ENCODE measurements at regions not wholly inside any gene's neighbourhood (a gene's known extent, or its start where the extent isn't known, plus 50 kb on each side); places are given as distances from the start of the nearest gene placed in this dataset.

GRCh38 chr2:71991397-71991796, 156.3 kb downstream of the CYP26B1 start:
- Histone ChIP-seq H3K36me3 (ENCODE audit: insufficient read depth) (no peaks in the 10 kb centered on the region), H3K4me3 (IDR thresholded peaks at IDR 0.05; ENCODE audit: insufficient read depth, low read depth, low read length) (no peak overlapping the region), H3K27ac (no peak overlapping the region), H2AFZ (ENCODE audit: low read depth) (no peak overlapping the region), H3K9ac (no peak overlapping the region), H3K79me2 (ENCODE audit: insufficient read depth, low read depth) (no peaks in the 10 kb centered on the region), H3K27me3 (ENCODE audit: insufficient read depth, low read depth) (no peaks in the 10 kb centered on the region), H3K4me1 (ENCODE audit: low read depth, poor library complexity, severe bottlenecking) (no peaks in the 10 kb centered on the region), H4K20me1 (ENCODE audit: insufficient read depth) (no peaks in the 10 kb centered on the region), H3K4me2 (no peak overlapping the region)
- TF ChIP-seq, protein P1, sequence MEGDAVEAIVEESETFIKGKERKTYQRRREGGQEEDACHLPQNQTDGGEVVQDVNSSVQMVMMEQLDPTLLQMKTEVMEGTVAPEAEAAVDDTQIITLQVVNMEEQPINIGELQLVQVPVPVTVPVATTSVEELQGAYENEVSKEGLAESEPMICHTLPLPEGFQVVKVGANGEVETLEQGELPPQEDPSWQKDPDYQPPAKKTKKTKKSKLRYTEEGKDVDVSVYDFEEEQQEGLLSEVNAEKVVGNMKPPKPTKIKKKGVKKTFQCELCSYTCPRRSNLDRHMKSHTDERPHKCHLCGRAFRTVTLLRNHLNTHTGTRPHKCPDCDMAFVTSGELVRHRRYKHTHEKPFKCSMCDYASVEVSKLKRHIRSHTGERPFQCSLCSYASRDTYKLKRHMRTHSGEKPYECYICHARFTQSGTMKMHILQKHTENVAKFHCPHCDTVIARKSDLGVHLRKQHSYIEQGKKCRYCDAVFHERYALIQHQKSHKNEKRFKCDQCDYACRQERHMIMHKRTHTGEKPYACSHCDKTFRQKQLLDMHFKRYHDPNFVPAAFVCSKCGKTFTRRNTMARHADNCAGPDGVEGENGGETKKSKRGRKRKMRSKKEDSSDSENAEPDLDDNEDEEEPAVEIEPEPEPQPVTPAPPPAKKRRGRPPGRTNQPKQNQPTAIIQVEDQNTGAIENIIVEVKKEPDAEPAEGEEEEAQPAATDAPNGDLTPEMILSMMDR (conservative IDR thresholded peaks at IDR 0.05; ENCODE audit: low read depth, low read length): no peak

DNA sequence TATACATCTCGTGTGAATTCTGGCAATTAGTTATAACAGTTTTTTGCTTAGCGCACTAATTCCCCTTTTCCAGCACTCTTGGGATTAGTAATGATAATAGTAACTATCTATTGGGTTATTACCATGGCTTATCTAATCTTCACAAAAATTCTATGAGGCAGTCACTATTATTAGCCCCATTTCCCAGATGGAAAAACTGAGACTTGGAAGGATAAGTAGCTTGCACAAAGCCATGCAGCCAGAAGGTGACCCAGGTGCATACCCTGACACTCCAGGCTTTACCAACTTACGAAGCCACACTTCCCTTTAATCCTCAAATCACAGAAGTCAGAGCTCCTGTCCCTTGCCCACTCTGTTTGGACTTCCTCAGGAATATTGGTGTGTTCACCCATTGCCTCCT, 156.8 kb downstream of the CYP26B1 start:
- Histone ChIP-seq H3K4me3 (IDR thresholded peaks at IDR 0.05; ENCODE audit: insufficient read depth, low read depth, low read length) (no peak overlapping the region), H3K4me1 (ENCODE audit: low read depth, poor library complexity, severe bottlenecking) (no peaks in the 10 kb centered on the region), H4K20me1 (ENCODE audit: insufficient read depth) (no peaks in the 10 kb centered on the region), H3K79me2 (ENCODE audit: insufficient read depth, low read depth) (no peaks in the 10 kb centered on the region), H3K4me2 (no peak overlapping the region), H3K9ac (no peak overlapping the region), H3K27ac (no peak overlapping the region), H3K36me3 (ENCODE audit: insufficient read depth) (no peaks in the 10 kb centered on the region), H3K27me3 (ENCODE audit: insufficient read depth, low read depth) (no peaks in the 10 kb centered on the region), H2AFZ (ENCODE audit: low read depth) (no peak overlapping the region)
- TF ChIP-seq, protein P1 (conservative IDR thresholded peaks at IDR 0.05; ENCODE audit: low read depth, low read length): no peak

DNA sequence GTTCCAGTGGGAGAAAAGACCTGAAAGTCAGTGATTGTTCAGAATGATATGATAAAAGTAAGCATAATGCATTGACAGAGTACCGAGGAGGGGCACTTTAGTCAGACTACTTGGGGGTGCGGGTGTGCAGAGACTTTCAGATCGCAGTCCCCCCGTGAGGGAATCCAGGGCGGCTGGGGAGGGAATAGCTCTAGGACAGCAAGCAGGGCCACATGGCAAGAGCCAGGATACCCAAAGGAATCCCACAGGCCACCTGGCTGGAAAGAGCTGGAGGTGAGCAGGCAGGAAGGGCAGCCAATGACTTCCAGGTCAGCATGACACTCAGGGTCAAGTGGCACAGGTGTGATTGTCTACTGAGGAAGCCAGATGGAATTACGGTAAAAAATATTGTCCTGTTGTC, 157.5 kb downstream of the CYP26B1 start:
- Histone ChIP-seq H3K4me3 (IDR thresholded peaks at IDR 0.05; ENCODE audit: insufficient read depth, low read depth, low read length) (no peak overlapping the region), H3K4me1 (ENCODE audit: low read depth, poor library complexity, severe bottlenecking) (no peaks in the 10 kb centered on the region), H3K27me3 (ENCODE audit: insufficient read depth, low read depth) (no peaks in the 10 kb centered on the region), H3K79me2 (ENCODE audit: insufficient read depth, low read depth) (no peaks in the 10 kb centered on the region), H3K4me2 (no peak overlapping the region), H3K36me3 (ENCODE audit: insufficient read depth) (no peaks in the 10 kb centered on the region), H4K20me1 (ENCODE audit: insufficient read depth) (no peaks in the 10 kb centered on the region), H3K9ac (no peak overlapping the region), H3K27ac (no peak overlapping the region), H2AFZ (ENCODE audit: low read depth) (no peak overlapping the region)
- TF ChIP-seq, protein P1 (conservative IDR thresholded peaks at IDR 0.05; ENCODE audit: low read depth, low read length): no peak

- Histone ChIP-seq H2AFZ (ENCODE audit: low read depth) (no peak overlapping the region), H3K4me3 (IDR thresholded peaks at IDR 0.05; ENCODE audit: insufficient read depth, low read depth, low read length) (no peak overlapping the region), H3K79me2 (ENCODE audit: insufficient read depth, low read depth) (no peaks in the 10 kb centered on the region), H4K20me1 (ENCODE audit: insufficient read depth) (no peaks in the 10 kb centered on the region), H3K27ac (no peak overlapping the region), H3K4me1 (ENCODE audit: low read depth, poor library complexity, severe bottlenecking) (no peaks in the 10 kb centered on the region), H3K36me3 (ENCODE audit: insufficient read depth) (no peaks in the 10 kb centered on the region), H3K9ac (no peak overlapping the region), H3K27me3 (ENCODE audit: insufficient read depth, low read depth) (no peaks in the 10 kb centered on the region), H3K4me2 (no peak overlapping the region)
- TF ChIP-seq, protein P1 (conservative IDR thresholded peaks at IDR 0.05; ENCODE audit: low read depth, low read length): no peak
Measured at GRCh38 chr2:71989671-71990070, 158.0 kb downstream of the CYP26B1 start.
